Hematopoietic multipotent progenitor cell treated with erythropoietin and hydrocortisone succinate and interleukin-3 and kit ligand, for 15 days (in vitro differentiated cells): ENCODE measurements at regions not wholly inside any gene's neighbourhood (a gene's known extent, or its start where the extent isn't known, plus 50 kb on each side); places are given as distances from the start of the nearest gene placed in this dataset.

ENCODE experiments used
- DNase-seq: peaks from one replicate; pipeline ENCODE4 v3.0.0-alpha.2; 2015; ENCODE audit warnings: low spot score

GRCh38 chr10:62746951-62747729, 57.4 kb upstream of the ADO start:
- no peak for DNase-seq

- DNase-seq, result no peak
Measured at GRCh38 chr10:62748386-62748785, 56.1 kb upstream of the ADO start.

GRCh38 chr10:62749093-62749683, 55.3 kb upstream of the ADO start:
- no peak for DNase-seq
